HCT116 (cell line): ENCODE measurements at regions not wholly inside any gene's neighbourhood (a gene's known extent, or its start where the extent isn't known, plus 50 kb on each side); places are given as distances from the start of the nearest gene placed in this dataset.

Experiments
- ATAC-seq: fragments of 200-7000 bp; cut with Tn5 transposase; 2 replicates; pipeline ENCODE4 v1.9.1; 2020; ENCODE audit warnings: mild to moderate bottlenecking, moderate library complexity
- BruUV-seq: library from RNA; stranded (reverse); fragments of 400-500 nt; replicated peaks from 2 replicates; lab custom pipeline; 2021; lab: Mats Ljungman, UMichigan
- CTCF ChIA-PET: fragments of 300-600 bp; sonication (Branson Sonifier 250); formaldehyde crosslinking; loops from one replicate; lab custom pipeline; 2021; ENCODE audit warnings: antibody characterized with exemption; lab: Charles Lee
- POLR2A ChIA-PET: fragments of 300-600, 350-600 bp; sonication (Branson Sonifier 250); formaldehyde crosslinking; loops from one replicate; lab custom pipeline; 2021; ENCODE audit warnings: antibody characterized with exemption; lab: Charles Lee
- RAD21 ChIA-PET, 2 experiments: fragments of 300-600 bp; sonication (Branson Sonifier 250); formaldehyde crosslinking; loops; one replicate each; lab custom pipeline; 2023; ENCODE audit warnings: low total read pairs in 2 of 2; ENCODE audit not compliant: uncharacterized antibody in 2 of 2, unreplicated experiment in 2 of 2, low non-redundant PET in 1 of 2; lab: Charles Lee
- DNase-seq: peaks from one replicate; pipeline ENCODE4 v3.0.0-alpha.2; 2010; ENCODE audit warnings: low read depth, low spot score
- H2AFZ ChIP-seq: fragments of 200-600 bp; shearing (Covaris generic), sonication (generic); 2 replicates; pipeline ENCODE4 v1.6.1; 2017; ENCODE audit warnings: low read depth, mixed run types, mixed read lengths, antibody characterized with exemption, low read length; ENCODE audit not compliant: poor library complexity, severe bottlenecking
- H3K27ac ChIP-seq: 2 replicates; pipeline ENCODE4 v1.5.1; 2012; ENCODE audit warnings: low read depth, low read length
- H3K27me3 ChIP-seq: fragments of 200-600 bp; sonication (generic); 2 replicates; pipeline ENCODE4 v1.6.1; 2016; ENCODE audit warnings: mixed run types, low read length, mixed read lengths; ENCODE audit not compliant: insufficient read depth
- H3K36me3 ChIP-seq, 2 experiments: fragments of 200-500 bp in 1 of 2; fragments of 200-600 bp in 1 of 2; sonication (Bioruptor generic) in 1 of 2; sonication (generic) in 1 of 2; 2 replicates each; pipeline versions ENCODE4 v1.5.1 to v1.6.1; 2014 to 2016; ENCODE audit warnings: low read length in 2 of 2, inconsistent platforms in 1 of 2, mixed read lengths in 1 of 2, mixed run types in 1 of 2; ENCODE audit not compliant: insufficient read depth in 2 of 2, control insufficient read depth in 1 of 2
- H3K4me1 ChIP-seq, 2 experiments: fragments of 200-600 bp in 1 of 2; sonication (generic) in 1 of 2; 2 replicates each; pipeline versions ENCODE4 v1.5.1 to v1.6.1; 2012 to 2017; ENCODE audit warnings: low read length in 2 of 2, inconsistent platforms in 1 of 2, mild to moderate bottlenecking in 1 of 2, mixed read lengths in 1 of 2, mixed run types in 1 of 2, moderate library complexity in 1 of 2; ENCODE audit not compliant: insufficient read depth in 2 of 2, control insufficient read depth in 1 of 2
- H3K4me2 ChIP-seq: fragments of 200-600 bp; sonication (generic); 2 replicates; pipeline ENCODE4 v1.6.1; 2017; ENCODE audit warnings: mixed run types, low read length, mixed read lengths
- H3K4me3 ChIP-seq, 2 experiments: fragments of 200-600 bp in 1 of 2; sonication (generic) in 1 of 2; replicated peaks in 1 of 2; 2 replicates each; pipeline ENCODE4 v1.5.1; 2011 to 2016; ENCODE audit warnings: low read length in 2 of 2, control low read depth in 1 of 2, low read depth in 1 of 2, mild to moderate bottlenecking in 1 of 2, mixed read lengths in 1 of 2, mixed run types in 1 of 2
- H3K79me2 ChIP-seq: fragments of 200-600 bp; sonication (generic); 2 replicates; pipeline ENCODE4 v1.6.1; 2017; ENCODE audit warnings: mild to moderate bottlenecking, mixed run types, low read length, moderate library complexity, mixed read lengths; ENCODE audit not compliant: insufficient read depth
- H3K9ac ChIP-seq: fragments of 200-600 bp; sonication (generic); 2 replicates; pipeline ENCODE4 v1.6.1; 2016; ENCODE audit warnings: low read length, mixed read lengths
- H3K9me2 ChIP-seq: fragments of 200-600 bp; sonication (generic), shearing (Covaris generic); 2 replicates; pipeline ENCODE4 v1.6.1; 2017; ENCODE audit warnings: mixed run types, mild to moderate bottlenecking, moderate library complexity; ENCODE audit not compliant: insufficient read depth
- H3K9me3 ChIP-seq, 2 experiments: fragments of 200-500 bp in 1 of 2; fragments of 200-600 bp in 1 of 2; sonication (Bioruptor generic) in 1 of 2; sonication (generic) in 1 of 2; 2 replicates each; pipeline ENCODE4 v1.6.1; 2014 to 2017; ENCODE audit warnings: low read length in 2 of 2, mixed read lengths in 2 of 2, inconsistent platforms in 1 of 2, low read depth in 1 of 2, mild to moderate bottlenecking in 1 of 2, mixed run types in 1 of 2, moderate library complexity in 1 of 2; ENCODE audit not compliant: control insufficient read depth in 1 of 2, insufficient read depth in 1 of 2
- H4K20me1 ChIP-seq: fragments of 200-600 bp; sonication (generic), shearing (Covaris generic); 2 replicates; pipeline ENCODE4 v1.6.1; 2017; ENCODE audit warnings: mixed run types, mild to moderate bottlenecking, moderate library complexity; ENCODE audit not compliant: insufficient read depth
- CEBPB ChIP-seq: IDR thresholded peaks from 2 replicates; pipeline ENCODE4 v1.6.1; 2012; ENCODE audit warnings: low read depth
- EGR1 ChIP-seq: IDR thresholded peaks from 2 replicates; pipeline ENCODE4 v1.6.1; 2012; ENCODE audit warnings: low read depth
- EZH2 ChIP-seq: fragments of 200-600 bp; sonication (generic); IDR thresholded peaks from 2 replicates; pipeline ENCODE4 v1.6.1; 2017; ENCODE audit warnings: antibody characterized with exemption, mixed run types
- JUND ChIP-seq: IDR thresholded peaks from 2 replicates; pipeline ENCODE4 v1.6.1; 2012
- POLR2A ChIP-seq: IDR thresholded peaks from 2 replicates; pipeline ENCODE4 v1.7.0; 2011; ENCODE audit warnings: borderline replicate concordance; ENCODE audit not compliant: insufficient read depth, insufficient read length; ENCODE audit errors: extremely low read depth
- POLR2AphosphoS5 ChIP-seq: IDR thresholded peaks from 2 replicates; pipeline ENCODE4 v1.6.1; 2011; ENCODE audit warnings: mild to moderate bottlenecking, low read depth, low read length, moderate library complexity
- REST ChIP-seq: IDR thresholded peaks from 2 replicates; pipeline ENCODE4 v1.6.1; 2012; ENCODE audit warnings: low read depth
- ZNF274 ChIP-seq: fragments of 200-500 bp; sonication (Bioruptor generic); IDR thresholded peaks from 2 replicates; pipeline ENCODE4 v1.6.1; 2014; ENCODE audit warnings: mild to moderate bottlenecking, low read depth, low read length, inconsistent platforms
- intact Hi-C: fragments of 100-400 bp; cut with micrococcal nuclease; formaldehyde crosslinking; loops from 2 replicates; pipeline ENCODE4 v1.10.0; 2022
- TF ChIP-seq, protein P1 (sequence below): IDR thresholded peaks from 2 replicates; pipeline ENCODE4 v1.6.1; 2011; ENCODE audit warnings: mild to moderate bottlenecking, low read length, moderate library complexity; ENCODE audit not compliant: insufficient replicate concordance; ENCODE audit errors: extremely low read depth
- TF ChIP-seq, protein P2 (sequence below), 3 experiments: fragments of 200-600 bp in 1 of 3; sonication (generic) in 1 of 3; IDR thresholded peaks in 2 of 3; conservative IDR thresholded peaks in 1 of 3; 2 replicates each; pipeline ENCODE4 v1.5.1; 2012 to 2017; ENCODE audit warnings: low read depth in 2 of 3, low read length in 2 of 3, antibody characterized with exemption in 1 of 3, borderline replicate concordance in 1 of 3, control low read depth in 1 of 3, mild to moderate bottlenecking in 1 of 3, mixed read lengths in 1 of 3, mixed run types in 1 of 3, moderate library complexity in 1 of 3; ENCODE audit not compliant: insufficient read depth in 1 of 3

DNA sequence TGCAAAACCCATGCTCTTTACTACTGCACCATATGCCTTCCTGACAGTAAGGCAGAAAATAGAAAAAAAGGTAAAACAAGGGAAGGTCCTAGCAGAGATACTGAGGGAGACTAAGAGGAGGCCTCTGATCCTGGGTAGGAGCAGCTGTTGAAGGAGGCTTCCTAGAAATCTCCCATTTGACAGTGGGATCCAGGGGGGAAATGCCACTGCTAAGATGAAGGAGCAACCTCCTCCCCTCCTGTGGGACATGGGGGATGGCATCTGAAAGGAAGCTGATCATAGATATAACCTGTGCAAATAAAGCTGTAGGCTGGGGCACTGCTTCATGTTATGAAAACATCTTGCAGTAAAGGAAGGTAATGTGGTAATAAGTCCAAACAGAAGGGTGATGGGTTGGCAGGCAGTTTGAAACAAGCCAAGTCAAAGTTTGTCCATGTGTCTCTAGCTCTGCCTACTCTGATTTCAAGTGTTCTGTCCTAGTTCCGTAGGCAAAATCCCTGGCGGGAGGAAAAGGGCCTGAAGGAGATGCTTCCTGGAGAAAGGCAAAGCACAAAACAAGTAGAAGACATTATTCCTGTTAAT, 86.7 kb upstream of the EED start:
- Histone ChIP-seq H3K9me3 (no peaks in the 10 kb centered on the region), H3K27me3 (no peaks in the 10 kb centered on the region), H3K4me3 (no peak overlapping the region), H3K9ac (no peak overlapping the region), H3K4me2 (no peak overlapping the region), H3K27ac (no peak overlapping the region), H2AFZ (no peak overlapping the region), H3K4me1 (peaks cover 0 to 3% of the 10 kb centered on the region in 2 experiments; a peak in 1 of 4 replicates), H4K20me1 (no peaks in the 10 kb centered on the region), H3K36me3 (no peaks in the 10 kb centered on the region), H3K9me2 (no peaks in the 10 kb centered on the region), H3K79me2 (no peaks in the 10 kb centered on the region)
- CTCF ChIA-PET: no interaction called here
- BruUV-seq: no TSS peak
- intact Hi-C loops: no loop called here
- RAD21 ChIA-PET: no interaction called here
- POLR2A ChIA-PET: no interaction called here
- DNase-seq (no peak), ATAC-seq (no peak)
- TF ChIP-seq, protein P1, sequence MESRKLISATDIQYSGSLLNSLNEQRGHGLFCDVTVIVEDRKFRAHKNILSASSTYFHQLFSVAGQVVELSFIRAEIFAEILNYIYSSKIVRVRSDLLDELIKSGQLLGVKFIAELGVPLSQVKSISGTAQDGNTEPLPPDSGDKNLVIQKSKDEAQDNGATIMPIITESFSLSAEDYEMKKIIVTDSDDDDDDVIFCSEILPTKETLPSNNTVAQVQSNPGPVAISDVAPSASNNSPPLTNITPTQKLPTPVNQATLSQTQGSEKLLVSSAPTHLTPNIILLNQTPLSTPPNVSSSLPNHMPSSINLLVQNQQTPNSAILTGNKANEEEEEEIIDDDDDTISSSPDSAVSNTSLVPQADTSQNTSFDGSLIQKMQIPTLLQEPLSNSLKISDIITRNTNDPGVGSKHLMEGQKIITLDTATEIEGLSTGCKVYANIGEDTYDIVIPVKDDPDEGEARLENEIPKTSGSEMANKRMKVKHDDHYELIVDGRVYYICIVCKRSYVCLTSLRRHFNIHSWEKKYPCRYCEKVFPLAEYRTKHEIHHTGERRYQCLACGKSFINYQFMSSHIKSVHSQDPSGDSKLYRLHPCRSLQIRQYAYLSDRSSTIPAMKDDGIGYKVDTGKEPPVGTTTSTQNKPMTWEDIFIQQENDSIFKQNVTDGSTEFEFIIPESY: no peak
- no peak for TF ChIP-seq EZH2
- TF ChIP-seq, protein P2, sequence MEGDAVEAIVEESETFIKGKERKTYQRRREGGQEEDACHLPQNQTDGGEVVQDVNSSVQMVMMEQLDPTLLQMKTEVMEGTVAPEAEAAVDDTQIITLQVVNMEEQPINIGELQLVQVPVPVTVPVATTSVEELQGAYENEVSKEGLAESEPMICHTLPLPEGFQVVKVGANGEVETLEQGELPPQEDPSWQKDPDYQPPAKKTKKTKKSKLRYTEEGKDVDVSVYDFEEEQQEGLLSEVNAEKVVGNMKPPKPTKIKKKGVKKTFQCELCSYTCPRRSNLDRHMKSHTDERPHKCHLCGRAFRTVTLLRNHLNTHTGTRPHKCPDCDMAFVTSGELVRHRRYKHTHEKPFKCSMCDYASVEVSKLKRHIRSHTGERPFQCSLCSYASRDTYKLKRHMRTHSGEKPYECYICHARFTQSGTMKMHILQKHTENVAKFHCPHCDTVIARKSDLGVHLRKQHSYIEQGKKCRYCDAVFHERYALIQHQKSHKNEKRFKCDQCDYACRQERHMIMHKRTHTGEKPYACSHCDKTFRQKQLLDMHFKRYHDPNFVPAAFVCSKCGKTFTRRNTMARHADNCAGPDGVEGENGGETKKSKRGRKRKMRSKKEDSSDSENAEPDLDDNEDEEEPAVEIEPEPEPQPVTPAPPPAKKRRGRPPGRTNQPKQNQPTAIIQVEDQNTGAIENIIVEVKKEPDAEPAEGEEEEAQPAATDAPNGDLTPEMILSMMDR (IDR thresholded peaks at IDR 0.05 in 2 of 3, conservative IDR thresholded peaks at IDR 0.05 in 1 of 3; ENCODE audit: borderline replicate concordance in 1 of 3, insufficient read depth in 1 of 3, low read depth in 2 of 3, low read length in 2 of 3): no peak
- no peak for TF ChIP-seq POLR2AphosphoS5
- no peak for TF ChIP-seq ZNF274
- TF ChIP-seq POLR2A: no peak
- no peak for TF ChIP-seq CEBPB
- no peak for TF ChIP-seq EGR1
- TF ChIP-seq JUND: no peak
- no peak for TF ChIP-seq REST
